ENCODE measurements at regions not wholly inside any gene's neighbourhood (a gene's known extent, or its start where the extent isn't known, plus 50 kb on each side); places are given as distances from the start of the nearest gene placed in this dataset.
"Not testable (repeated sequence)": the region's sequence is repeated elsewhere in the genome, so short reads cannot be mapped to it uniquely, and the experiment has no call there.

DNA sequence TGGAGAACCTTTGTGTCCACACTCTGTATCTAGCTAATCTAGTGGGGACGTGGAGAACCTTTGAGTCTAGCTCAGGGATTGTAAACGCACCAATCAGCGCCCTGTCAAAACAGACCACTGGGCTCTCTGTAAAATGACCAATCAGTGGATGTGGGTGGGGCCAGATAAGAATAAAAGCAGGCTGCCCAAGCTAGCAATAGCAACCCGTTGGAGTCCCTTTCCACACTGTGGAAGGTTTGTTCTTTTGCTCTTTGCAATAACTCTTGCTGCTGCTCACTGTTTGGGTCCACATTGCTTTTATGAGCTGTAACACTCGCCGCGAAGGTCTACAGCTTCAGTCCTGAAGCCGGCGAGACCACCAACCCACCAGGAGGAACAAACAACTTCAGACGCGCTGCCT, 187.7 kb upstream of the NLRP1 start:
- not testable (repeated sequence) for TF ChIP-seq CTCF, POLR2A, EP300, POLR2AphosphoS5 (IDR thresholded peaks at IDR 0.05)

Data from gastroesophageal sphincter (tissue), 3 donors.